Panc1 (cell line): ENCODE measurements at regions not wholly inside any gene's neighbourhood (a gene's known extent, or its start where the extent isn't known, plus 50 kb on each side); places are given as distances from the start of the nearest gene placed in this dataset.

Source experiments
- CTCF ChIP-seq: fragments of 450-650 bp; IDR thresholded peaks from 2 replicates; pipeline ENCODE4 v1.5.1; 2017; ENCODE audit warnings: mild to moderate bottlenecking
- POLR2AphosphoS5 ChIP-seq: IDR thresholded peaks from 2 replicates; pipeline ENCODE4 v1.6.1; 2012; ENCODE audit warnings: mild to moderate bottlenecking, low read depth, low read length, moderate library complexity
- REST ChIP-seq, 2 experiments: IDR thresholded peaks; 2 replicates each; pipeline ENCODE4 v1.6.1; 2011 to 2012; ENCODE audit warnings: low read depth in 2 of 2, control low read depth in 1 of 2, low read length in 1 of 2, mild to moderate bottlenecking in 1 of 2, moderate library complexity in 1 of 2; ENCODE audit not compliant: insufficient read depth in 1 of 2
- SIN3A ChIP-seq: IDR thresholded peaks from 2 replicates; pipeline ENCODE4 v1.6.1; 2012; ENCODE audit warnings: low read depth, mild to moderate bottlenecking, low read length, moderate library complexity, borderline replicate concordance; ENCODE audit not compliant: insufficient read depth
- TCF7L2 ChIP-seq: IDR thresholded peaks from 2 replicates; pipeline ENCODE4 v1.6.1; 2011; ENCODE audit warnings: mild to moderate bottlenecking, low read depth, low read length, inconsistent platforms

GRCh38 chr14:55837467-55837866 is 257.5 kb downstream of the KTN1 start:
- TF ChIP-seq CTCF: no peak
- no peak for TF ChIP-seq POLR2AphosphoS5
- no peak for TF ChIP-seq SIN3A
- no peak for TF ChIP-seq TCF7L2
- no peak for TF ChIP-seq REST (IDR thresholded peaks at IDR 0.05; ENCODE audit: insufficient read depth in 1 of 2, low read depth in 2 of 2, low read length in 1 of 2)
